ENCODE measurements at regions not wholly inside any gene's neighbourhood (a gene's known extent, or its start where the extent isn't known, plus 50 kb on each side); places are given as distances from the start of the nearest gene placed in this dataset.

GRCh38 chr4:83171436-83172039, 57.0 kb upstream of the PLAC8 start:
- FAIRE-seq, result no peak

DNA sequence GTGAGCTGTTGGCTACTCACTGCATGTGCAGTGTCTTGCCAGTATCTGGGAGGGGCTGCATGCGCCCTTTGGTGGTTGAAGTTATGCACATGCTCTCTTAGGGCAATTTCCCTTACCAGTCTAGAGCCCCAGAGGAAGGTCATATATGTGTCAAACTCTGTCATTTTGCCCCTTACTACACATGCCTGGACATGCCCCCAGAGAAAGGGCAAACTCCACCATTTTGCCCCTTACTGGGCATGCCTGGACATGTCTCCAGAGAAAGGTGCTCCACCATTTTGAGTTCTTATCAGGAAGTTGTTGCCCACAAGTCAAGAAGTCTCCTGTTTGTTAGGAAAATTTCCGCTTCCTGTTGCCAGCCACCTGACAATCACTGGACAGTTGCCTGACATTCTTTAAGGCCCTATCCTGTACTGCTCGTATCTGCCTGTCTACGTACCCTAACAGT, 56.4 kb upstream of the PLAC8 start:
- FAIRE-seq, result no peak
